ENCODE measurements at regions not wholly inside any gene's neighbourhood (a gene's known extent, or its start where the extent isn't known, plus 50 kb on each side); places are given as distances from the start of the nearest gene placed in this dataset.

- TF ChIP-seq CTCF (conservative IDR thresholded peaks at IDR 0.05; ENCODE audit: low read length) (no peak), EZH2phosphoT487 (IDR thresholded peaks at IDR 0.05; ENCODE audit: borderline replicate concordance) (no peak)
Measured at GRCh38 chr3:43874731-43875130, 184.0 kb downstream of the ABHD5 start.

All from Loucy (cell line).